HCT116 (cell line): ENCODE measurements at regions not wholly inside any gene's neighbourhood (a gene's known extent, or its start where the extent isn't known, plus 50 kb on each side); places are given as distances from the start of the nearest gene placed in this dataset.

Source experiments
- CTCF ChIP-seq, 3 experiments: fragments of 200-600 bp in 1 of 3; sonication (generic) in 1 of 3; IDR thresholded peaks in 2 of 3; conservative IDR thresholded peaks in 1 of 3; 2 replicates each; pipeline ENCODE4 v1.5.1; 2012 to 2017; ENCODE audit warnings: low read depth in 2 of 3, low read length in 2 of 3, antibody characterized with exemption in 1 of 3, borderline replicate concordance in 1 of 3, control low read depth in 1 of 3, mild to moderate bottlenecking in 1 of 3, mixed read lengths in 1 of 3, mixed run types in 1 of 3, moderate library complexity in 1 of 3; ENCODE audit not compliant: insufficient read depth in 1 of 3
- EZH2 ChIP-seq: fragments of 200-600 bp; sonication (generic); IDR thresholded peaks from 2 replicates; pipeline ENCODE4 v1.6.1; 2017; ENCODE audit warnings: antibody characterized with exemption, mixed run types
- EZH2phosphoT487 ChIP-seq: fragments of 200-600 bp; IDR thresholded peaks from 2 replicates; pipeline ENCODE4 v1.6.1; 2018; ENCODE audit warnings: antibody characterized with exemption, borderline replicate concordance
- JUND ChIP-seq: IDR thresholded peaks from 2 replicates; pipeline ENCODE4 v1.6.1; 2012
- MAX ChIP-seq: IDR thresholded peaks from 2 replicates; pipeline ENCODE4 v1.6.1; 2012
- POLR2A ChIP-seq: IDR thresholded peaks from 2 replicates; pipeline ENCODE4 v1.7.0; 2011; ENCODE audit warnings: borderline replicate concordance; ENCODE audit not compliant: insufficient read depth, insufficient read length; ENCODE audit errors: extremely low read depth
- RAD21 ChIP-seq: IDR thresholded peaks from 2 replicates; pipeline ENCODE4 v1.6.1; 2012; ENCODE audit warnings: low read depth, mild to moderate bottlenecking
- SRF ChIP-seq: IDR thresholded peaks from 2 replicates; pipeline ENCODE4 v1.6.1; 2012; ENCODE audit warnings: low read depth
- YY1 ChIP-seq: IDR thresholded peaks from 2 replicates; pipeline ENCODE4 v1.6.1; 2011; ENCODE audit warnings: low read length, low read depth, moderate library complexity, mild to moderate bottlenecking; ENCODE audit not compliant: insufficient replicate concordance; ENCODE audit errors: extremely low read depth
- TF ChIP-seq, protein P1 (sequence below): IDR thresholded peaks from 2 replicates; pipeline ENCODE4 v1.6.1; 2012

DNA sequence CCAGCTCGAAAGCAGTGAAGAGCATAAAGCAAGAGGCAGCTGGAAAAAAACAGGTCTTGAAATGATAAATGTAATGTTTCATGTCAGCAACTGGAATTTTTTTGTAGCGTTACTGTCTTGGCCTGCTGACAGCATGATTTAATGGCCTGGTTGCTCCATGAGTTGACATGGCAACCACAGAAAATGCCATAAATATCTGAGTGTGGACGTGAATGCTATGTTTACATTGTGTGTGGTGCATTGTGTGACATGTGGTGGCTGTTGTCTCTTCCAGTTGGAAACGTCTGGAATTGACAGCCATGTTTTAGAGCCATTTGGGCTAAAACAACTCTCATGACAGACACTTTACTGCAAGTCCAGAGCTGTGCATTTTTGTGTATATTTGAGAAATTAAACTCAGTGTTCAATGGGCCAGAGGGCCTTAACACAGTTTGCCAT is 170.0 kb downstream of the FOXA2 start:
- TF ChIP-seq CTCF (IDR thresholded peaks at IDR 0.05 in 2 of 3, conservative IDR thresholded peaks at IDR 0.05 in 1 of 3; ENCODE audit: borderline replicate concordance in 1 of 3, insufficient read depth in 1 of 3, low read depth in 2 of 3, low read length in 2 of 3) (no peak), POLR2A (no peak), JUND (no peak), MAX (no peak), EZH2phosphoT487 (no peak), EZH2 (no peak), RAD21 (no peak), YY1 (no peak), SRF (no peak)
- TF ChIP-seq, protein P1, sequence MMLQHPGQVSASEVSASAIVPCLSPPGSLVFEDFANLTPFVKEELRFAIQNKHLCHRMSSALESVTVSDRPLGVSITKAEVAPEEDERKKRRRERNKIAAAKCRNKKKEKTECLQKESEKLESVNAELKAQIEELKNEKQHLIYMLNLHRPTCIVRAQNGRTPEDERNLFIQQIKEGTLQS: no peak
